Activated CD4-positive, alpha-beta memory T cell treated with anti-CD3 and anti-CD28 coated beads, Interleukin-2, amount 10 ng/mL, durations not matched to agents 7 days and 5 days (primary cell): ENCODE measurements at regions not wholly inside any gene's neighbourhood (a gene's known extent, or its start where the extent isn't known, plus 50 kb on each side); places are given as distances from the start of the nearest gene placed in this dataset.

Experiments
- CTCF ChIA-PET: fragments of 350-600 bp; sonication (Branson Sonifier 250); formaldehyde crosslinking; loops from one replicate; lab custom pipeline; 2021; ENCODE audit warnings: antibody characterized with exemption, inconsistent platforms; lab: Charles Lee
- POLR2A ChIA-PET: fragments of 350-600 bp; sonication (Branson Sonifier 250); formaldehyde crosslinking; loops from one replicate; lab custom pipeline; 2021; ENCODE audit warnings: antibody characterized with exemption; lab: Charles Lee
- DNase-seq: peaks from one replicate; pipeline ENCODE4 v3.0.0-alpha.2; 2020
- H3K27ac Mint-ChIP-seq: one replicate; pipeline ENCODE4 v1.8.0; 2021; ENCODE audit warnings: mild to moderate bottlenecking, mixed read lengths
- H3K27me3 Mint-ChIP-seq: one replicate; pipeline ENCODE4 v1.8.0; 2021; ENCODE audit warnings: mixed read lengths
- H3K36me3 Mint-ChIP-seq: one replicate; pipeline ENCODE4 v1.8.0; 2021; ENCODE audit warnings: low read depth, mixed read lengths
- H3K4me1 Mint-ChIP-seq: one replicate; pipeline ENCODE4 v1.8.0; 2021; ENCODE audit warnings: mixed read lengths
- H3K4me3 Mint-ChIP-seq: one replicate; pipeline ENCODE4 v1.8.0; 2021; ENCODE audit warnings: mild to moderate bottlenecking, mixed read lengths
- H3K9me3 Mint-ChIP-seq: one replicate; pipeline ENCODE4 v1.8.0; 2021; ENCODE audit warnings: mixed read lengths

GRCh38 chr14:85241022-85241855 is 288.7 kb upstream of the FLRT2 start:
- Mint-ChIP-seq H3K9me3 (peaks cover 2% of the 10 kb centered on the region), H3K36me3 (no peaks in the 10 kb centered on the region), H3K4me1 (no peaks in the 10 kb centered on the region), H3K4me3 (no peak overlapping the region), H3K27ac (no peak overlapping the region), H3K27me3 (no peaks in the 10 kb centered on the region)
- DNase-seq: no peak
- ChIA-PET CTCF (no interaction called here), POLR2A (no interaction called here)

- no peak overlapping the region for H3K4me3 Mint-ChIP-seq
- H3K9me3 Mint-ChIP-seq: no peaks in the 10 kb centered on the region
- no peak for DNase-seq
- ChIA-PET POLR2A (no interaction called here), CTCF (interaction anchor here (0.6 kb wide), 1 partner anchor 9 kb away, joined by 3 read pairs; no protein-coding TSS in a partner anchor)
- no peak overlapping the region for H3K27ac Mint-ChIP-seq
- no peaks in the 10 kb centered on the region for H3K36me3 Mint-ChIP-seq
- no peaks in the 10 kb centered on the region for H3K27me3 Mint-ChIP-seq
- no peaks in the 10 kb centered on the region for H3K4me1 Mint-ChIP-seq
Measured at GRCh38 chr14:85242666-85243065, 287.3 kb upstream of the FLRT2 start.

GRCh38 chr14:85243321-85243720 is 286.6 kb upstream of the FLRT2 start:
- no peak overlapping the region for H3K4me3 Mint-ChIP-seq
- POLR2A ChIA-PET: no interaction called here
- H3K36me3 Mint-ChIP-seq: no peaks in the 10 kb centered on the region
- no peak overlapping the region for H3K27ac Mint-ChIP-seq
- no peaks in the 10 kb centered on the region for H3K9me3 Mint-ChIP-seq
- no peak for DNase-seq
- no peaks in the 10 kb centered on the region for H3K27me3 Mint-ChIP-seq
- no peaks in the 10 kb centered on the region for H3K4me1 Mint-ChIP-seq
- CTCF ChIA-PET: interaction anchor here (0.6 kb wide), 1 partner anchor 9 kb away, joined by 3 read pairs; no protein-coding TSS in a partner anchor

GRCh38 chr14:85247071-85247470 is 282.9 kb upstream of the FLRT2 start:
- CTCF ChIA-PET: no interaction called here
- Mint-ChIP-seq H3K36me3 (no peaks in the 10 kb centered on the region), H3K27me3 (no peaks in the 10 kb centered on the region), H3K4me3 (no peak overlapping the region), H3K27ac (no peak overlapping the region), H3K4me1 (no peaks in the 10 kb centered on the region), H3K9me3 (peaks cover 6% of the 10 kb centered on the region)
- no peak for DNase-seq
- POLR2A ChIA-PET: no interaction called here

GRCh38 chr14:85248881-85249635 is 280.9 kb upstream of the FLRT2 start:
- H3K4me1 Mint-ChIP-seq: no peaks in the 10 kb centered on the region
- no peaks in the 10 kb centered on the region for H3K27me3 Mint-ChIP-seq
- CTCF ChIA-PET: no interaction called here

GRCh38 chr14:85250414-85251189 is 279.3 kb upstream of the FLRT2 start:
- ChIA-PET CTCF (no interaction called here), POLR2A (no interaction called here)
- Mint-ChIP-seq H3K9me3 (peaks cover 6% of the 10 kb centered on the region), H3K4me1 (no peaks in the 10 kb centered on the region), H3K36me3 (no peaks in the 10 kb centered on the region), H3K27me3 (no peaks in the 10 kb centered on the region), H3K27ac (no peak overlapping the region), H3K4me3 (no peak overlapping the region)
- no peak for DNase-seq

More at GRCh38 chr14:85248881-85249635, 280.9 kb upstream of the FLRT2 start:
- no peak overlapping the region for H3K27ac Mint-ChIP-seq
- no peak for DNase-seq
- POLR2A ChIA-PET: no interaction called here
- H3K4me3 Mint-ChIP-seq: no peak overlapping the region
- no peaks in the 10 kb centered on the region for H3K36me3 Mint-ChIP-seq
- peaks cover 6% of the 10 kb centered on the region for H3K9me3 Mint-ChIP-seq

GRCh38 chr14:85252011-85252410 is 277.9 kb upstream of the FLRT2 start:
- CTCF ChIA-PET: interaction anchor here (0.6 kb wide), 1 partner anchor 9 kb away, joined by 3 read pairs; no protein-coding TSS in a partner anchor
- Mint-ChIP-seq H3K27ac (no peak overlapping the region), H3K4me3 (no peak overlapping the region), H3K9me3 (peaks cover 6% of the 10 kb centered on the region), H3K36me3 (no peaks in the 10 kb centered on the region), H3K27me3 (no peaks in the 10 kb centered on the region), H3K4me1 (no peaks in the 10 kb centered on the region)
- DNase-seq: no peak
- POLR2A ChIA-PET: no interaction called here

- Mint-ChIP-seq H3K4me3 (no peak overlapping the region), H3K4me1 (no peaks in the 10 kb centered on the region), H3K9me3 (peaks cover 15% of the 10 kb centered on the region), H3K36me3 (no peaks in the 10 kb centered on the region), H3K27me3 (no peaks in the 10 kb centered on the region), H3K27ac (no peak overlapping the region)
- no peak for DNase-seq
- CTCF ChIA-PET: no interaction called here
- POLR2A ChIA-PET: no interaction called here
Measured at GRCh38 chr14:85254711-85255110, 275.2 kb upstream of the FLRT2 start.

GRCh38 chr14:85257287-85257686 is 272.7 kb upstream of the FLRT2 start:
- POLR2A ChIA-PET: no interaction called here
- Mint-ChIP-seq H3K27me3 (no peaks in the 10 kb centered on the region), H3K4me3 (no peak overlapping the region), H3K27ac (no peak overlapping the region), H3K36me3 (no peaks in the 10 kb centered on the region), H3K9me3 (peaks cover 20% of the 10 kb centered on the region), H3K4me1 (no peaks in the 10 kb centered on the region)
- CTCF ChIA-PET: no interaction called here
- DNase-seq: no peak

- no peak overlapping the region for H3K4me3 Mint-ChIP-seq
- POLR2A ChIA-PET: no interaction called here
Measured at GRCh38 chr14:85263916-85264675, 265.8 kb upstream of the FLRT2 start.

GRCh38 chr14:85273099-85273677 is 256.8 kb upstream of the FLRT2 start:
- CTCF ChIA-PET: no interaction called here
- H3K4me3 Mint-ChIP-seq: no peak overlapping the region

More at GRCh38 chr14:85263916-85264675, 265.8 kb upstream of the FLRT2 start:
- CTCF ChIA-PET: no interaction called here
- Mint-ChIP-seq H3K4me1 (no peaks in the 10 kb centered on the region), H3K27ac (no peak overlapping the region), H3K36me3 (no peaks in the 10 kb centered on the region), H3K9me3 (peaks cover 22% of the 10 kb centered on the region), H3K27me3 (no peaks in the 10 kb centered on the region)
- DNase-seq: no peak

GRCh38 chr14:85273952-85274351 is 256.0 kb upstream of the FLRT2 start:
- DNase-seq: no peak
- ChIA-PET POLR2A (no interaction called here), CTCF (no interaction called here)
- H3K27me3 Mint-ChIP-seq: no peaks in the 10 kb centered on the region
- no peak overlapping the region for H3K4me3 Mint-ChIP-seq
- no peaks in the 10 kb centered on the region for H3K4me1 Mint-ChIP-seq
- no peak overlapping the region for H3K27ac Mint-ChIP-seq
- no peaks in the 10 kb centered on the region for H3K9me3 Mint-ChIP-seq
- H3K36me3 Mint-ChIP-seq: no peaks in the 10 kb centered on the region

More at GRCh38 chr14:85273099-85273677, 256.8 kb upstream of the FLRT2 start:
- Mint-ChIP-seq H3K9me3 (no peaks in the 10 kb centered on the region), H3K27me3 (no peaks in the 10 kb centered on the region), H3K4me1 (no peaks in the 10 kb centered on the region), H3K27ac (no peak overlapping the region), H3K36me3 (no peaks in the 10 kb centered on the region)
- DNase-seq: no peak
- POLR2A ChIA-PET: no interaction called here
